ENCODE measurements at regions not wholly inside any gene's neighbourhood (a gene's known extent, or its start where the extent isn't known, plus 50 kb on each side); places are given as distances from the start of the nearest gene placed in this dataset.

GRCh38 chr9:119026120-119026519 lies 343.1 kb downstream of the BRINP1 start:
- no peaks in the 10 kb centered on the region for H3K36me3 ChIP-seq (ENCODE audit: insufficient read depth, low read length)
- no peaks in the 10 kb centered on the region for H3K9me3 ChIP-seq (ENCODE audit: low read length)
- H3K79me2 ChIP-seq (replicated peaks; ENCODE audit: insufficient read depth, low read length): no peaks in the 10 kb centered on the region
- no peak overlapping the region for H3K4me2 ChIP-seq (ENCODE audit: low read length)
- TF ChIP-seq MXI1 (conservative IDR thresholded peaks at IDR 0.05; ENCODE audit: poor library complexity, severe bottlenecking): no peak
- no peak for TF ChIP-seq EP300 (conservative IDR thresholded peaks at IDR 0.05; ENCODE audit: poor library complexity, severe bottlenecking)
- TF ChIP-seq TAF1 (IDR thresholded peaks at IDR 0.05; ENCODE audit: low read depth): no peak
- TF ChIP-seq POLR2AphosphoS5 (IDR thresholded peaks at IDR 0.05): no peak
- TF ChIP-seq RAD21 (conservative IDR thresholded peaks at IDR 0.05): no peak
- H3F3A ChIP-seq (ENCODE audit: insufficient read depth, low read length, poor library complexity, severe bottlenecking): no peaks in the 10 kb centered on the region
- H3K9ac ChIP-seq (ENCODE audit: low read length): no peak overlapping the region
- H3K27ac ChIP-seq (ENCODE audit: low read length): no peak overlapping the region
- H3K9me2 ChIP-seq (ENCODE audit: insufficient read depth, low read length): no peaks in the 10 kb centered on the region
- H3K27me3 ChIP-seq (ENCODE audit: insufficient read depth, low read depth, low read length): no peaks in the 10 kb centered on the region
- no peak overlapping the region for H2AFZ ChIP-seq (ENCODE audit: low read depth, low read length)
- no peaks in the 10 kb centered on the region for H4K20me1 ChIP-seq (ENCODE audit: insufficient read depth)
- no peak overlapping the region for H3K4me3 ChIP-seq (ENCODE audit: low read length)

- no peaks in the 10 kb centered on the region for H3K9me3 ChIP-seq (ENCODE audit: low read length)
- no peaks in the 10 kb centered on the region for H4K20me1 ChIP-seq (ENCODE audit: insufficient read depth)
- no peaks in the 10 kb centered on the region for H3K9me2 ChIP-seq (ENCODE audit: insufficient read depth, low read length)
- H3K4me3 ChIP-seq (ENCODE audit: low read length): no peak overlapping the region
- H3K4me2 ChIP-seq (ENCODE audit: low read length): no peak overlapping the region
- H3K9ac ChIP-seq (ENCODE audit: low read length): no peak overlapping the region
- no peaks in the 10 kb centered on the region for H3K27me3 ChIP-seq (ENCODE audit: insufficient read depth, low read depth, low read length)
- H3K79me2 ChIP-seq (replicated peaks; ENCODE audit: insufficient read depth, low read length): no peaks in the 10 kb centered on the region
- TF ChIP-seq SMC3 (conservative IDR thresholded peaks at IDR 0.05; ENCODE audit: poor library complexity): no peak
- no peak for TF ChIP-seq MXI1 (conservative IDR thresholded peaks at IDR 0.05; ENCODE audit: poor library complexity, severe bottlenecking)
- no peak for TF ChIP-seq RAD21 (conservative IDR thresholded peaks at IDR 0.05)
- H3F3A ChIP-seq (ENCODE audit: insufficient read depth, low read length, poor library complexity, severe bottlenecking): no peaks in the 10 kb centered on the region
- no peaks in the 10 kb centered on the region for H3K36me3 ChIP-seq (ENCODE audit: insufficient read depth, low read length)
- no peak overlapping the region for H2AFZ ChIP-seq (ENCODE audit: low read depth, low read length)
- H3K27ac ChIP-seq (ENCODE audit: low read length): no peak overlapping the region
These were observed 341.1 kb downstream of the BRINP1 start for GRCh38 chr9:119027901-119028699.

GRCh38 chr9:119029886-119030285 lies 339.3 kb downstream of the BRINP1 start:
- no peaks in the 10 kb centered on the region for H3K27me3 ChIP-seq (ENCODE audit: insufficient read depth, low read depth, low read length)
- H2AFZ ChIP-seq (ENCODE audit: low read depth, low read length): no peak overlapping the region
- H3K9me3 ChIP-seq (ENCODE audit: low read length): no peaks in the 10 kb centered on the region
- H3K27ac ChIP-seq (ENCODE audit: low read length): no peak overlapping the region
- no peaks in the 10 kb centered on the region for H4K20me1 ChIP-seq (ENCODE audit: insufficient read depth)
- H3K9me2 ChIP-seq (ENCODE audit: insufficient read depth, low read length): no peaks in the 10 kb centered on the region
- H3K36me3 ChIP-seq (ENCODE audit: insufficient read depth, low read length): no peaks in the 10 kb centered on the region
- H3K4me3 ChIP-seq (ENCODE audit: low read length): no peak overlapping the region
- no peak overlapping the region for H3K9ac ChIP-seq (ENCODE audit: low read length)
- no peaks in the 10 kb centered on the region for H3F3A ChIP-seq (ENCODE audit: insufficient read depth, low read length, poor library complexity, severe bottlenecking)
- H3K79me2 ChIP-seq (replicated peaks; ENCODE audit: insufficient read depth, low read length): no peaks in the 10 kb centered on the region
- no peak overlapping the region for H3K4me2 ChIP-seq (ENCODE audit: low read length)
- TF ChIP-seq TAF1 (IDR thresholded peaks at IDR 0.05; ENCODE audit: low read depth) (no peak), SMC3 (conservative IDR thresholded peaks at IDR 0.05; ENCODE audit: poor library complexity) (no peak), CTCF (IDR thresholded peaks at IDR 0.05; ENCODE audit: poor library complexity, severe bottlenecking) (no peak), MXI1 (conservative IDR thresholded peaks at IDR 0.05; ENCODE audit: poor library complexity, severe bottlenecking) (no peak), EP300 (conservative IDR thresholded peaks at IDR 0.05; ENCODE audit: poor library complexity, severe bottlenecking) (no peak), POLR2AphosphoS5 (IDR thresholded peaks at IDR 0.05) (no peak), RAD21 (conservative IDR thresholded peaks at IDR 0.05) (no peak), REST (IDR thresholded peaks at IDR 0.05; ENCODE audit: borderline replicate concordance) (no peak), EZH2 (IDR thresholded peaks at IDR 0.05; ENCODE audit: borderline replicate concordance, insufficient read depth, low read length, poor library complexity, severe bottlenecking) (no peak)

All from neural cell (in vitro differentiated cells).